Lung (tissue), 11 donors: ENCODE measurements at regions not wholly inside any gene's neighbourhood (a gene's known extent, or its start where the extent isn't known, plus 50 kb on each side); places are given as distances from the start of the nearest gene placed in this dataset.
"Not testable (repeated sequence)": the region's sequence is repeated elsewhere in the genome, so short reads cannot be mapped to it uniquely, and the experiment has no call there.

Experiments
- ATAC-seq: fragments of 200-7000 bp; cut with Tn5 transposase; one replicate; pipeline ENCODE4 v1.9.1; 2020; ENCODE audit warnings: moderate number of reproducible peaks; ENCODE audit not compliant: insufficient read depth, low FRiP score
- DNase-seq, 3 donors: peaks; one replicate each; pipeline ENCODE4 v3.0.0-alpha.2; 2013 to 2017
- H3K27ac ChIP-seq, 2 donors: one replicate each; pipeline ENCODE4 v1.5.1; 2013; ENCODE audit warnings: mild to moderate bottlenecking in 2 of 2, moderate library complexity in 2 of 2, control low read depth in 1 of 2, inconsistent platforms in 1 of 2, low read depth in 1 of 2, low read length in 1 of 2
- H3K27me3 ChIP-seq, 3 donors: one replicate each; pipeline ENCODE4 v1.5.1; 2013; ENCODE audit warnings: low read length in 2 of 3; ENCODE audit not compliant: control insufficient read depth in 3 of 3, insufficient read depth in 3 of 3
- H3K36me3 ChIP-seq, 4 donors: one replicate each; pipeline ENCODE4 v1.5.1; 2013; ENCODE audit warnings: low read length in 4 of 4, mild to moderate bottlenecking in 1 of 4, moderate library complexity in 1 of 4; ENCODE audit not compliant: control insufficient read depth in 4 of 4, insufficient read depth in 4 of 4
- H3K4me1 ChIP-seq, 5 donors: one replicate each; pipeline ENCODE4 v1.5.1; 2013; ENCODE audit warnings: low read length in 5 of 5, mild to moderate bottlenecking in 2 of 5, moderate library complexity in 1 of 5; ENCODE audit not compliant: control insufficient read depth in 5 of 5, insufficient read depth in 5 of 5
- H3K4me3 ChIP-seq: one replicate; pipeline ENCODE4 v1.5.1; 2013; ENCODE audit warnings: mild to moderate bottlenecking, control low read depth, moderate library complexity
- H3K9ac ChIP-seq, 2 donors: one replicate each; pipeline ENCODE4 v1.5.1; 2013; ENCODE audit warnings: low read length in 2 of 2, control low read depth in 1 of 2; ENCODE audit not compliant: insufficient read depth in 1 of 2
- H3K9me3 ChIP-seq, 4 donors: one replicate each; pipeline ENCODE4 v1.5.1; 2013; ENCODE audit warnings: low read length in 3 of 4, mild to moderate bottlenecking in 1 of 4, moderate library complexity in 1 of 4; ENCODE audit not compliant: control insufficient read depth in 4 of 4, insufficient read depth in 3 of 4
- CTCF ChIP-seq: IDR thresholded peaks from 2 replicates; pipeline ENCODE4 v1.5.1; 2012; ENCODE audit warnings: mild to moderate bottlenecking; ENCODE audit errors: control extremely low read depth, extremely low read depth
- WGBS, 2 donors: extraction: QIAGEN DNeasy Blood & Tissue Kit; methylation state at CpG; one replicate each; pipeline ENCODE4 v1.1.7; 2013; 5-methylcytosine and 5-hydroxymethylcytosine counted together
- donor health status: control.
- donor health status: control.
- donor health status: Bipolar disorder and iron deficiency.
- donor health status: healthy.
- donor health status: DM: yes; HTN: yes; CAD: no.

GRCh38 chr20:40016890-40017289, 672.1 kb downstream of the MAFB start:
- DNase-seq (no peak), ATAC-seq (no peak)
- Histone ChIP-seq H3K9ac (no peak overlapping the region), H3K27ac (no peak overlapping the region), H3K27me3 (no peaks in the 10 kb centered on the region), H3K36me3 (no peaks in the 10 kb centered on the region), H3K9me3 (no peaks in the 10 kb centered on the region), H3K4me1 (no peaks in the 10 kb centered on the region), H3K4me3 (no peak overlapping the region)
- TF ChIP-seq CTCF = no peak
- 86 to 90% methylated on average over 4 of the region's 4 CpGs for WGBS, 2 donors

- Histone ChIP-seq H3K27me3 (no peaks in the 10 kb centered on the region), H3K9me3 (no peaks in the 10 kb centered on the region), H3K9ac (no peak overlapping the region), H3K27ac (no peak overlapping the region), H3K36me3 (no peaks in the 10 kb centered on the region), H3K4me3 (no peak overlapping the region), H3K4me1 (no peaks in the 10 kb centered on the region)
- no peak for ATAC-seq
- 47 to 90% methylated on average over 1 of the region's 1 CpG for WGBS, 2 donors
- no peak for TF ChIP-seq CTCF
- DNase-seq = no peak
Measured at GRCh38 chr20:40016392-40016791, 672.6 kb downstream of the MAFB start.

- WGBS, 2 donors = 69 to 75% methylated on average over 4 to 5 of the region's 5 CpGs
- H3K36me3 ChIP-seq = not testable (repeated sequence)
Measured at GRCh38 chr20:40012026-40012425, 677.0 kb downstream of the MAFB start.

GRCh38 chr20:40010483-40010882, 678.6 kb downstream of the MAFB start:
- Histone ChIP-seq H3K4me3 (no peak overlapping the region), H3K36me3 (no peaks in the 10 kb centered on the region), H3K27me3 (no peaks in the 10 kb centered on the region), H3K9me3 (peaks cover 0 to 6% (median 2%) of the 10 kb centered on the region in 4 donors), H3K4me1 (no peaks in the 10 kb centered on the region), H3K9ac (no peak overlapping the region), H3K27ac (no peak overlapping the region)
- ATAC-seq (no peak), DNase-seq (no peak)
- TF ChIP-seq CTCF = no peak
- 73 to 97% methylated on average over 2 of the region's 2 CpGs for WGBS, 2 donors

More at GRCh38 chr20:40012026-40012425, 677.0 kb downstream of the MAFB start:
- not testable (repeated sequence) for H3K9ac ChIP-seq, ATAC-seq, H3K4me1 ChIP-seq, H3K4me3 ChIP-seq, DNase-seq, H3K27ac ChIP-seq, H3K27me3 ChIP-seq, H3K9me3 ChIP-seq
